ENCODE measurements at regions not wholly inside any gene's neighbourhood (a gene's known extent, or its start where the extent isn't known, plus 50 kb on each side); places are given as distances from the start of the nearest gene placed in this dataset.

DNA sequence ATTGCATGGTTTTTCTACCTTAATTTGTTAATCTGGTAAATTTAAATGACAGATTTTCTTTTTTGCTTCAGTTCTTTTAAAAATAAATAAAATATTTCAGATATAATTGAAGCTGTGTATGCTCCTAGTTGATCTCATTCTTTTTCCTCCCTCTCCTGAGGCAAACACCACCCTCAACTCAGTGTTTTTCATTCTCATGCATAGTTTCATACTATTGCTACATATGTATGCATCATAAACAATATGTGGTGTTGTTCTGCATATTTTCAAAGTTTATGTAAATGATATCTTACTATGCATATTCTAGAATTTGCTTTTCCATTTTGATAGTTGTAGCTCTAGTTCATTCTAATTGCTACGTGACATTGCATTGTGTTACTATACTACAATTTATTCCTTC, 257.2 kb upstream of the POU3F1 start:
- H3K9me3 ChIP-seq = no peaks in the 10 kb centered on the region
- H3K4me1 ChIP-seq = no peaks in the 10 kb centered on the region
- no peak overlapping the region for H3K27ac ChIP-seq
- TF ChIP-seq, protein P1, sequence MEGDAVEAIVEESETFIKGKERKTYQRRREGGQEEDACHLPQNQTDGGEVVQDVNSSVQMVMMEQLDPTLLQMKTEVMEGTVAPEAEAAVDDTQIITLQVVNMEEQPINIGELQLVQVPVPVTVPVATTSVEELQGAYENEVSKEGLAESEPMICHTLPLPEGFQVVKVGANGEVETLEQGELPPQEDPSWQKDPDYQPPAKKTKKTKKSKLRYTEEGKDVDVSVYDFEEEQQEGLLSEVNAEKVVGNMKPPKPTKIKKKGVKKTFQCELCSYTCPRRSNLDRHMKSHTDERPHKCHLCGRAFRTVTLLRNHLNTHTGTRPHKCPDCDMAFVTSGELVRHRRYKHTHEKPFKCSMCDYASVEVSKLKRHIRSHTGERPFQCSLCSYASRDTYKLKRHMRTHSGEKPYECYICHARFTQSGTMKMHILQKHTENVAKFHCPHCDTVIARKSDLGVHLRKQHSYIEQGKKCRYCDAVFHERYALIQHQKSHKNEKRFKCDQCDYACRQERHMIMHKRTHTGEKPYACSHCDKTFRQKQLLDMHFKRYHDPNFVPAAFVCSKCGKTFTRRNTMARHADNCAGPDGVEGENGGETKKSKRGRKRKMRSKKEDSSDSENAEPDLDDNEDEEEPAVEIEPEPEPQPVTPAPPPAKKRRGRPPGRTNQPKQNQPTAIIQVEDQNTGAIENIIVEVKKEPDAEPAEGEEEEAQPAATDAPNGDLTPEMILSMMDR (IDR thresholded peaks at IDR 0.05) = no peak
- H3K36me3 ChIP-seq (ENCODE audit: insufficient read depth in 1 of 2, low read depth in 1 of 2) = no peaks in the 10 kb centered on the region
- 80 to 94% (median 91%) methylated on average over 1 of the region's 1 CpG for WGBS, 3 donors
- peaks cover 0 to 10% (median 0%) of the 10 kb centered on the region in 3 donors for H3K27me3 ChIP-seq (ENCODE audit: insufficient read depth in 3 of 3, low read length in 2 of 3)
- H3K4me3 ChIP-seq = no peak overlapping the region
- ATAC-seq = no peak
- intact Hi-C loops (cut with DNase I) = no loop called here
- no peak for DNase-seq

DNA sequence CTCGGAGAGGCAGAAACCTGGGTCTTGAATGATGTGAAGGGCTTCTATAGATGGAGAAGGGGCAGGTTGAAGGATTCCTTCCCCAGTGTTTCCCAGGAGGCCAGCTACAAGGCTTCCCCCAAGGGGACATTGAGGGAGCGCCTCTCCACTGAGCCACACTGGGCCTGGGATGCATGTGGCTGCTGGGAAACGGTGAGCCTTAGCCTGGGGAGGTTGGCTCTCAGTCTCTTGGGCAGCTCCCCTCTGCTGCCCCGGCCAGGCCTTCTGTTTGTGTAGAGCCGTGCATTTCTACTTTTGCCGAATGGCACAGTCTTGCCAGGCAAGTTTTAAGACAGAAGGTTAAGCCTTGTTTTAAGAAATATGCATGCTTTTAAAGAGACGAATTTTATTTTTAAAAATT, 254.4 kb upstream of the POU3F1 start:
- H3K36me3 ChIP-seq (ENCODE audit: insufficient read depth in 1 of 2, low read depth in 1 of 2) = no peaks in the 10 kb centered on the region
- H3K27me3 ChIP-seq (ENCODE audit: insufficient read depth in 3 of 3, low read length in 2 of 3) = peaks cover 0 to 22% (median 6%) of the 10 kb centered on the region in 3 donors
- H3K27ac ChIP-seq = no peak overlapping the region
- WGBS, 3 donors = 60 to 78% (median 68%) methylated on average over 7 of the region's 7 CpGs
- H3K9me3 ChIP-seq = no peaks in the 10 kb centered on the region
- DNase-seq (no peak), ATAC-seq (no peak)
- TF ChIP-seq, protein P1 (IDR thresholded peaks at IDR 0.05) = no peak
- H3K4me3 ChIP-seq = no peak overlapping the region
- intact Hi-C loops (cut with DNase I) = no loop called here
- H3K4me1 ChIP-seq = no peaks in the 10 kb centered on the region

DNA sequence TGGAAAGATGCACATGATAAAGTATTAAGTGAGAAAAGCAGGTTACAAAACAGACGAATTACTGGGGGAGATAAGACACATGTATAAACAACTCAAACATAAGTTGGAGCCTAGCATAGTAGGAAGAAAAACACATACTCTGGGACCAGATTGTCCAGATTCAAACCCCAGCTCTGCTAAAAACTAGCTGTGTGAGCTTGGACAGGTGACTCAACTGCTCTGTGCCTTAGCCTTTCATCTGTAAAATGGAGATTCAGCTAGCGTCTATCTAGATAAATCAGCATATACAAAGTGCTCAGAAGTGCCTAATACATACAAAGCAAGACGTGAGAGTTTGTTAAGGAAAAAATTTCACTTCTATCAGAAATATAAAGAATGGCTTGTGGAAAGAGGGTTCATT, 254.0 kb upstream of the POU3F1 start:
- 68 to 74% (median 70%) methylated on average over 3 of the region's 3 CpGs for WGBS, 3 donors
- TF ChIP-seq, protein P1 (IDR thresholded peaks at IDR 0.05) = no peak
- no peaks in the 10 kb centered on the region for H3K4me1 ChIP-seq
- ATAC-seq (no peak), DNase-seq (no peak)
- intact Hi-C loops (cut with DNase I) = no loop called here
- H3K27ac ChIP-seq = no peak overlapping the region
- H3K4me3 ChIP-seq = no peak overlapping the region
- peaks cover 0 to 22% (median 6%) of the 10 kb centered on the region in 3 donors for H3K27me3 ChIP-seq (ENCODE audit: insufficient read depth in 3 of 3, low read length in 2 of 3)
- H3K36me3 ChIP-seq (ENCODE audit: insufficient read depth in 1 of 2, low read depth in 1 of 2) = no peaks in the 10 kb centered on the region
- H3K9me3 ChIP-seq = no peaks in the 10 kb centered on the region

DNA sequence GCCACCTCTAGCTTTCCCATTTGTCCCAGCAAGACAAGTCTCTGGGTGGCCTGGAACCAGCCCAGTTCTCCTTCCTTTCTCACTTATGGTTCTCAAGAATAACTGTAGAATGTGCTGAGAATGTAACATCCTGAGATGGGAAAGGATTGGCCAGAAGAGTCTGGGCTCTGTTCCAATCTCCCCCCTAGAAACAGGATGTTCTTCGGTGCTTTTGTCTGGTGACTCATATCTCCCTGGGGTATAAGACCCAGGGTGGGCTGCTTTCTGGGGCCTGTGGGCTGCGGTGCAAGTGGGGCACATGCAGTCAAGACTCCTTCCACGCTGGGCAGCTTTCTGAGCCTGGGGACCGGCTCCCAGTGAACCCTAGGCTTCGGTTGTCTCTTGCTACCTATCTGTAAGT, 251.2 kb upstream of the POU3F1 start:
- 53 to 61% (median 61%) methylated on average over 5 of the region's 5 CpGs for WGBS, 3 donors

DNA sequence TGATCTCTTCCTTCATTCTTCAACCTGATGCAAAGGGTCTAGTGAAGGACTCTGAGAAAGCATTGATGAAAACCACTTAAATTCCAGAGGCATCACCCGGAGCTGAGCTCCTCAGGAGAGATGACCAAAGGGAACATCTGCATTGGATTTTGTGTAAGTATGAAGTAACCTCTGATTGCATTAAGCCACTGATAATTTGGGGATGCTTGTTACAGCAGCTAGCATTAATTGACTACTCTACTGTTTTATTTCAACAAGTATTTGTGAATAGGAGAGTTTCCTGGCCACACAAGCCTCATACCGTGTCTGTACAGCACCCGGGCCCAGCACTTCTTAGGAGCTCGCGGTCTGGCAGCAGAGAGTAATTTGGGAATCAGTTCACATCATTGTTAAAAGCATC, 250.7 kb upstream of the POU3F1 start:
- H3K4me3 ChIP-seq = no peak overlapping the region
- TF ChIP-seq, protein P1 (IDR thresholded peaks at IDR 0.05) = no peak
- intact Hi-C loops (cut with DNase I) = no loop called here
- ATAC-seq (no peak), DNase-seq (no peak)
- H3K4me1 ChIP-seq = no peaks in the 10 kb centered on the region
- H3K27me3 ChIP-seq (ENCODE audit: insufficient read depth in 3 of 3, low read length in 2 of 3) = peaks cover 0 to 39% (median 6%) of the 10 kb centered on the region in 3 donors
- 83 to 89% (median 87%) methylated on average over 5 of the region's 5 CpGs for WGBS, 3 donors
- H3K9me3 ChIP-seq = no peaks in the 10 kb centered on the region
- H3K36me3 ChIP-seq (ENCODE audit: insufficient read depth in 1 of 2, low read depth in 1 of 2) = no peaks in the 10 kb centered on the region
- H3K27ac ChIP-seq = no peak overlapping the region

More for the DNA sequence above, 251.2 kb upstream of the POU3F1 start:
- TF ChIP-seq, protein P1 (IDR thresholded peaks at IDR 0.05) = no peak
- peaks cover 0 to 33% (median 6%) of the 10 kb centered on the region in 3 donors for H3K27me3 ChIP-seq (ENCODE audit: insufficient read depth in 3 of 3, low read length in 2 of 3)
- no peak overlapping the region for H3K4me3 ChIP-seq
- ATAC-seq (no peak), DNase-seq (no peak)
- no peak overlapping the region for H3K27ac ChIP-seq
- no peaks in the 10 kb centered on the region for H3K36me3 ChIP-seq (ENCODE audit: insufficient read depth in 1 of 2, low read depth in 1 of 2)
- intact Hi-C loops (cut with DNase I) = no loop called here
- H3K4me1 ChIP-seq = no peaks in the 10 kb centered on the region
- H3K9me3 ChIP-seq = no peaks in the 10 kb centered on the region

Measured in psoas muscle (tissue), 7 donors.